NCI-H1092 (cell line): ENCODE measurements at regions not wholly inside any gene's neighbourhood (a gene's known extent, or its start where the extent isn't known, plus 50 kb on each side); places are given as distances from the start of the nearest gene placed in this dataset.
A peak's percentile ranks its signal among the peaks of the same experiment; 100 is the strongest.
"Not testable (repeated sequence)": the region's sequence is repeated elsewhere in the genome, so short reads cannot be mapped to it uniquely, and the experiment has no call there.

ENCODE experiments used
- DNase-seq: peaks from one replicate; lab custom pipeline; 2025; lab: John Stamatoyannopoulos, UW

- DNase-seq, result no peak
These were observed 901.9 kb downstream of the OTOL1 start for GRCh38 chr3:162398554-162398953.

- no peak for DNase-seq
These were observed 904.1 kb downstream of the OTOL1 start for GRCh38 chr3:162400697-162401096.

GRCh38 chr3:162411556-162411955 lies 914.9 kb downstream of the OTOL1 start:
- not testable (repeated sequence) for DNase-seq

GRCh38 chr3:162421721-162422120 lies 925.1 kb downstream of the OTOL1 start:
- DNase-seq, result no peak

- no peak for DNase-seq
These were observed 931.6 kb downstream of the OTOL1 start for GRCh38 chr3:162428192-162428591.

GRCh38 chr3:162435750-162436149 lies 939.1 kb downstream of the OTOL1 start:
- no peak for DNase-seq

- DNase-seq, result no peak
These were observed 940.2 kb downstream of the OTOL1 start for GRCh38 chr3:162436826-162437225.

- no peak for DNase-seq
These were observed 940.9 kb downstream of the OTOL1 start for GRCh38 chr3:162437480-162437879.

- no peak for DNase-seq
These were observed 945.1 kb downstream of the OTOL1 start for GRCh38 chr3:162441716-162442115.

- peak; percentile 37 for DNase-seq
These were observed 946.8 kb downstream of the OTOL1 start for GRCh38 chr3:162443376-162443775.

- no peak for DNase-seq
These were observed 972.2 kb downstream of the OTOL1 start for GRCh38 chr3:162468791-162469190.

GRCh38 chr3:162487138-162487537 lies 990.5 kb downstream of the OTOL1 start:
- no peak for DNase-seq

- no peak for DNase-seq
These were observed 993.2 kb downstream of the OTOL1 start for GRCh38 chr3:162489853-162490252.

- no peak for DNase-seq
These were observed 995.3 kb downstream of the OTOL1 start for GRCh38 chr3:162491952-162492351.

GRCh38 chr3:162492446-162493081 lies 996.0 kb downstream of the OTOL1 start:
- no peak for DNase-seq

GRCh38 chr3:162498626-162499025 lies 1002.0 kb downstream of the OTOL1 start:
- DNase-seq, result no peak

- DNase-seq, result no peak
These were observed 1010.8 kb downstream of the OTOL1 start for GRCh38 chr3:162507397-162507796.

- DNase-seq, result no peak
These were observed 1015.9 kb downstream of the OTOL1 start for GRCh38 chr3:162512488-162512887.

GRCh38 chr3:162517110-162517509 lies 1020.5 kb downstream of the OTOL1 start:
- no peak for DNase-seq

- no peak for DNase-seq
These were observed 1025.1 kb downstream of the OTOL1 start for GRCh38 chr3:162521669-162522068.

GRCh38 chr3:162525066-162525742 lies 1028.6 kb downstream of the OTOL1 start:
- no peak for DNase-seq

GRCh38 chr3:162525771-162526170 lies 1029.2 kb downstream of the OTOL1 start:
- no peak for DNase-seq

GRCh38 chr3:162534431-162534830 lies 1037.8 kb downstream of the OTOL1 start:
- no peak for DNase-seq

GRCh38 chr3:162538491-162538890 lies 1041.9 kb downstream of the OTOL1 start:
- no peak for DNase-seq
